HG03432 (cell line): ENCODE measurements at regions not wholly inside any gene's neighbourhood (a gene's known extent, or its start where the extent isn't known, plus 50 kb on each side); places are given as distances from the start of the nearest gene placed in this dataset.
A peak's percentile ranks its signal among the peaks of the same experiment; 100 is the strongest.
"Not testable (repeated sequence)": the region's sequence is repeated elsewhere in the genome, so short reads cannot be mapped to it uniquely, and the experiment has no call there.

ENCODE experiments used
- ATAC-seq: cut with Tn5 transposase; IDR thresholded peaks from one replicate; pipeline ENCODE4 v1.9.1; 2021; ENCODE audit warnings: mild to moderate bottlenecking, moderate library complexity; ENCODE audit not compliant: unreplicated experiment

DNA sequence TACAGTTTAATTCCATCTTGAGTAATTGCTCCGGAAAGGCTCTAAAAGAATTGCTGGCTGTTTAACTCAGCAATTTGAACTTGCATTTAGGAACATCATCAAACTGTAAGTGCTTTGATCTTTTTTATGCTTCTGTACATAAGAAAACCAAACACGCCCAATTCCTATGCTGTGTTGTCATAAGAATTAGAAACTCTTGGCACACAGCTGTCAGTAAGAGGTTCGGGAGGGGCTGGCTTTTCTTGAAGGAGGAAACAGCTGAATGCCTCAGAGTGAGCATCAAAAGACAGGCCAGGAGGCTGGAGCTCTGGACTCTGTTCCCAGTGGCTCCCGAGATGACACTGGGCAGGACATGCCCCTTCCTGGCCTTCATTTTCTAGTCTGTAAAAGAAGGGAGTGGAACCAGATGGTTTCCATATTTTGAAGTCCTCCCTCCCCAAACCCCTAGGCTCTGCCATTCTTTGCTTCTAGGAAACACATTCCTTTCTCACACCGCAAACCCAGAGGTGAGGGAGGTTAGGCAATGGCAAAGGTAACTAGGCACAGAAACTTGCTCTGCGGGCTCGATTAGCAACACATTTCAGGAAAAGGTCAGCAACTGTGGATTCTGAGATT is 73.7 kb upstream of the DLG1 start:
- ATAC-seq = no peak

DNA sequence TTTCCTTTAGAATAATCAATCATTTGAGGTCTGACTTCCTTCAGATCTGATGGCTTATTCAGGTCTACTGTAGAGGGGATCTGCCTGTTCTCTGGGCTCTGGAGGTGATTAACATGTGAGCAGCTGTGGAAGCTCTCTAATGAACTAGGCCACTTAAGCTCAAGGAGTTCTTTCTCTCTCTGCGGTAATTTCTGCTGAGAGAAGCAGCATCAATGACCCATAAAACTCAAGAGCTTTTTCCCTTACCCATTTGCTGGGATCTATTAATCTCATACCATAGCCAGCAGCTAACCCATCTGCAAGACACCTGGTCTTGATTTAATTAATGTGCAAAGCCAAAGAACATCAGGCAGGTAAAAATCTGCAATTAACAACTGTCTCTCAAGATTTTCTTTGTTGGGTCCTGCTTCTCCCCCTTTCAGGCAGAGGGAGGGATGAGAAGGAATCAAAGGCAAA is 73.2 kb upstream of the DLG1 start:
- no peak for ATAC-seq

DNA sequence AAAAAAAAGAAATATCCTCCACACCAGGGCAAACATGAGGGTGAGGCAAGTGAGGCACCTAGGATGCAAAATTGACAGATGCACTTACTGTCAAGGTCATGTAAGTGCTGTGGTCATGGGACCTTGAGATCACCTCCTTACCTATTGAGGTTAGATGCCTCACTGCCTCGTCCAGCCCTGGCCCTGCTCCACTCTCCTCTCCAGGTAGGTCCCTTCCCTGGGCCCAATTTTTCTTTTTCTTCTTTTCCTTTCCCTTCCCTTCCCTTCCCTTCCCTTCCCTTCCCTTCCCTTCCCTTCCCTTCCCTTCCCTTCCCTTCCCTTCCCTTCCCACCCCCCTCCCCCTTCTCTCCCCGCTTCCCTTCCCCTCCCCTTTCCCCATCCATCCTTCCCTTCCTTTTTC is 71.1 kb upstream of the DLG1 start:
- no peak for ATAC-seq

DNA sequence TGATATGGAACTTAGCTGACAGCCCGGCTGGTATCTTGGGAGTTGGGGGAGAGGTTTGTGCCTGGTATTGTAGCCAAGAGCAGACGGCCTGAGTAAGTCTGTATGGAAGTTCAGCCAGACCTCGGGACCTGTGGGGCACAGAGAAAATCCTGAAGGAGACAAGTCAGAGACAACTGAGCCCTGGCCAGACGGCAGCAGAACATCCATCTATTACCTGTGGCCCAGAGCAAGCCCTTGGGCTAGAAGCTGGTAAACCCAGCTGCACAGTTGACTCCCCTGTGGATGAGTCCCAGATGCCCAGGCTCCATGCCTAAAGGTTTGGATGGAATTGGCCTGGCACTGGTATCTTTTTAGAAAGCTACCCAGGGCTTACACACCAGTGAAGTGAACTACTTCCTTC is 70.4 kb upstream of the DLG1 start:
- no peak for ATAC-seq

DNA sequence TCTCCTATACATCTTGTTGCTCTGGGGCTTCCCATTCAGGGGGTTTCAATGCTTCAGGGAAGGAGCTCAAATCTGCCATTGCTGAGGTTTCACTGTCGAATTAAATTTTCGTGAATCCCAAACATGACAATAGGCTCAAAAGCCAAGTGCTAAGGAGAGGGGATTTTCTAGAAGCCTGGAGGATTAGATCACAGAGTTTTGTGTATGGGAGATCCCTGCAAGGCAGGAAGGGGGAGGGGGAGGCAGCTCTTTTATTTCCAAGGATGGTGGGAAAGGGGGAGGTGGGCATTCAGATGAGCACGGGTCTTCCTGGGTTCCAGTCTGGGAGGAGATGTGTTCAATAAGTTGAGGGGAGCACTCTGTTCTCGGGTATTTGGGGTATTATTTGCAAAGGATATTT is 69.9 kb upstream of the DLG1 start:
- no peak for ATAC-seq

DNA sequence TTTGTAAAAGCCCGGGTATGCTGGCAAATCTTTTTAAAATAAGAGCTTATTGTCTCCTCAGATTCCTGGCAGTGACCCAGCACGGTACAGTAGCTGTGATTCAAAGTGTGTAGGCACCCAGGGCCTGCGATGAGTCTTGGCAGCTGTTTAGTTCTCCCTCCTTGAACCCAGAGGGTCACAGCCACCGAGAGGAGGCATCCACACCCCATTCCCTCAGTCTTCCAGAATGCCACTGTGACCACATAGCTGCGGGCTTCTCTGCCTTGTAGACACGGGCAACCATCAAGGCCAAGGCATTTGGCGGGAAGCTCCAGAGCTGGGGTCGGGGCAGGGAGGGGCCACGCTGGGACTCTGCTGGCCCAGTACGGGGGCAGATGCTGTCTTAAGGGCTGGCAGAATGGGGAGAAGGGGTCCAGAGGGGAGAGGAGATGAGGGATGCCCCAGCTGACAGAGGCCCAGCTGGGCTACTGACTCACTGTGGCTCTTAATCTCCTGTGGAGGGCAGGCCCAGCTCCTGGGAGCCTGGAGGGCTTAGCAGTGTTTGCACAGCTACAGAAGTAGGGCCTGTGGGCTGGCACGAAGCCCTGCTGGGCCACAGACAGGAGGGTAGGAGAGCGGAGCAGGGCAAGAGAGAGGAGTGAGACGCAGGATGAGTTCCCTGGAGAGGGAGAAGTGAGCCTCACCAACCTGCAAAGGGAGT is 68.8 kb upstream of the DLG1 start:
- ATAC-seq = no peak

DNA sequence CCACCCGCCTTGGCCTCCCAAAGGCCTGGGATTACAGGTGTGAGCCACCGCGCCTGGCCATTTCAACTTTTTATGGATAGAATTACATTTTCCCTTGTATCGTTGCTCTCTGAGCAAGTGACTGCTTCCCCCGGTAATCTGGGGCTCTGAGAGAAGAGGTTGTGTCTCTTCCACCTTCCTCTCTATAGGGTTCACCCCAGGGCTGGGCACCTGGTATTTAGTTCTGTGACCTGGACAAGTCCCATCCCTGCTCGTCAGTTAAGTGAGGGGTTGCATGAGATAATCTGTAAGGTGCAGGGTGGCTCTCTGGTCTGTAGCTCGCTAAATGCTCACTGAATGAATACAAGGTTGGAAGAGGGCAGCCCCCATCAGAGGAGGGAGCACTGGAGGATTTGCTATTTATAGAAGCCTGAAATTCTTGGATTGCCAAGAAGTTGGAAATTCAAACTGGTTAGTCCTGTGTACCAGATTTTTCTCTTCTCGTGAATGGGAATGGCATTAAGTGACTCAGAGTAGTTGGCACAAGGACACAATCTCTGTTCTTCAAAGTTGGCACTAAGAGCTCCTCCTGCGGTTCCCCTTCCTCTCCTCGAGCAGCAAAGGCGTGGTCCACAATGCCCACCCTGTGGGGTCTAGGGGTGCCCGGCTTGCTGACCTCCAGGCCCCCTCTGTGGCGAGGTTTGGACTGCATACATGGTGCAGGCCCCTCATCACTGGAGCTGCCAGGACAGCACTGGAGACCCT is 68.1 kb upstream of the DLG1 start:
- ATAC-seq = no peak

DNA sequence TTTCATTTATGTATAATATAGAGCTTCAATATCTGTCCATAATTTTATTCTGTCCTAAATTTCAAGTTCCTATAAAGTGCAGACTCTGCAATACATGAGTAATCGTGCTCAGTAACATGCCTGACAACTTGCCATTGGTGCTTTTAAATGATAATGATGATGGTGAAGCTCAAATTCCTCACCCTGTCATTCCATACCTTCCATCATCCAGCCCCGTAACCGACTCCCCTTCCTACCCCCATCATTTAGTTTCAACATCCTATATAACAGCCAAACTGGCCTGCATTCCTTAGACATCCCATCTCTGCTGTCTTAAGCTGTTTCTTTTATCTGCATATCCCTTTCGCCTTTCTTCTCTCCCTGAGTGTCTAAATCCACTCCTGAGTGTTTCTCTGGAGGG is 67.2 kb upstream of the DLG1 start:
- no peak for ATAC-seq

DNA sequence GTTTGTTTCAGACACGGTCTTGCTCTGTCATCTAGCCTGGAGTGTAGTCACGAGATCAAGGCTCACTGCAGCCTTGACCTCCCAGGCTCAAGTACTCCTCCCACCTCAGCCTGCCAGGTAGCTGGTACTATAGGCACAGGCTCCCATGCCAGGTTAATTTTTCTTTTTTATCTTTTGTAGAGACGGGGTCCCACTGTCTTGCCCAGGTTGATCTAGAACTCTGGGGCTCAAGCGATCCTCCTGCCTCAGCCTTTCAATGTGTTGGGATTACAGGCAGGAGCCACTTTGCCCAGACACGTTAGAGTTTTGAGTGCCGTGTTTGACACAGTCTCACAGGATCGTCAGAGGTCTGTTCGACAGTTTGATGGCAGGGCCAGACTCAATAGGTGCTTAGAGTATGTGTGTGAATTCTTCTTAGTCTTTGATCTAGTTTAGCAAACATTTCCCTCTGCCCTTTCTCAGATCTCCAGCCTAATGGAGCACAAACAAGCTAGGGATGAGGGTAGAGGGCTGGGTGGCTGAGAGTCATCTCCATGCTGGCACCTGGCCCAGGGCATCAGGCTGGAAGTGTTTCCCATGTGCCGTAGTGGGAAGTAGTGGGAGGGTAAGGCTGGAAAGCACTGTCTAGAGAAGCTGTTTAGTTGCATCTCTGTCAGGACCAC is 66.1 kb upstream of the DLG1 start:
- no peak for ATAC-seq

DNA sequence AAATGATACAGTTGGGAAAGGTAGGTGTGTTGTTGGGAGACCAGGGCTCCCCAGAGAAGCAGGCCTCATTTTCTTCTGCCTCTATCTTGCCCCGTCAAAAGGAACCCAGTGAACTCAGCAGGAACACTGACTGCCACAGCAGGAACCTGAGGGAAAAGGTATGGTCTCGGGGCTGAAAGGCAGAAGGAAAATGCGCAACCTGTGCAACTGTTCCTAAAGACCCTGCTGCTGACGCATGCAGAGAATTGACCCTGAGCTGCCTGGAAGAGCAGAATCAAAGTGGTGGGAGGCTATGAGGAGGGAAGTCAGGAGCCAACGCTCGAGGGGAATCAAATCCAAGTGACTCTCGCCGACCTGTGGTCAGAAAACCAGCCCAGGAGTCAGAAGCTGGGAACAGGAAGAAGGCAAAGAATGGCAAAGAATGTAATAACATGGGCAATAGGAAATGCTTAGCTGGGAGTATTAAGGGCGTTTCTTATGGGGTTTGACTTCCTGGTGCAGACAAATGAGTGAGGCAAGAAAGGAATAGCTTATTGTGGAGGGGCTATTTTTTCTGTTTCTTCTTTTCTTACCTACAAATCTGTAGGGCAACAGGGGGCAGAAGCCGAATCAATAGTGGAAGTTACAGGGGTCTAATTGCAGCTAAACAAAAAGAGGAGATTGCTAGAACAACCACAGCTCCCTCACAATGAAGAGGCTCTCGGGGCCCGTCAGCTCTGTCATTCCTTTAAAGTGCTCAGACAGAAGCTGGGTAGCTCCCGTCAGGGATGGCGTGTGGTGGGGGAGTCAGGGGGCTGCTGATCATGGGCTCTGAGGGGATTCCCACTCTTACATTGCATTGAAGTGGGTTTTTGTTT is 65.4 kb upstream of the DLG1 start:
- no peak for ATAC-seq

DNA sequence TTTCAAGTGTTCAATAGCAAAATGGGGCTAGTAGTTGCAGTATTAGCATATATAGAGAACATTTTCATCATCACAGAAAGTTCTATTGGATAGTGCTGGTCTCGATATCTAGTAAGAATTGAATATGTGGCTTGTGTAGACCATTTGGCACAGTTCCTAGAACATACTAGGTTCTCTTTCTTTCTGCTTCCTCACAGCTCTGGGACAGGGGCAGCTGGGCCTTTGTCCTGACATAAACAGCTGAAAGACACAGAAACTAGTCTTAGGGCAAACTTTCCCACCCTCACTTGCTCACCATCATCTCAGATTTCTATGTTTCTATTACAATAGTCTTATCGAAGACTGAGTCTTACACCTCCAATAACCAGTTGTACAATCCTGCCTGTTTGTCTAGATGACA is 63.7 kb upstream of the DLG1 start:
- no peak for ATAC-seq

DNA sequence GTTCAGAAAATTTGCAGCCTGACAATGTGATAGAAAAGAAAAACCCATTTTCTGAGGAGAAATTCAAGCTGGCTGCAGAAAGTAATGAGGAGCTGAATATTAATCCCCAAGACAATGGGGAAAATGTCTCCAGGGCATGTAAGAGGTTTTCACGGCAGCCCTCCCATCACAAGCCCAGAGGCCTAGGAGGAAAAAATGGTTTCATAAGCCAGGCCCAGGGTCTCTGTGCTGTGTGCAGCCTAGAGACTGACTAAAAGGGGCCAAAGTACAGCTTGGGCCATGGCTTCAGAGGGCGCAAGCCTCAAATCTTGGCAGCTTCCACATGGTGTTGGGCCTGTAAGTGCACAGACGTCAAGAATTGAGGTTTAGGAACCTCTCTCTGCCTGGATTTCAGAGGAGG is 61.7 kb upstream of the DLG1 start:
- ATAC-seq = not testable (repeated sequence)

DNA sequence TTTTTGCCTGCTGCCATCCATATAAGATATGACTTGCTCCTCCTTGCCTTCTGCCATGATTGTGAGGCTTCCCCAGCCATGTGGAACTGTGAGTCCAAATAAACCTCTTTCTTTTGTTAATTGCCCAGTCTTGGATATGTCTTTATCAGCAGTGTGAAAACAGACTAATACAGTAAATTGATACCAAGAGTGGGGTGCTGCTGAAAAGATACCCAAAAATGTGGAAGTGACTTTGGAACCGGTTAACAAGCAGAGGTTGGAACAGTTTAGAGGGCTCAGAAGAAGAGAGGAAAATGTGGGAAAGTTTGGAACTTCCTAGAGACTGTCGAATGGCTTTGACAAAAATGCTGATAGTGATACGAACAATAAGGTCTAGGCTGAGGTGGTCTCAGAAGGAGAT is 61.1 kb upstream of the DLG1 start:
- not testable (repeated sequence) for ATAC-seq

DNA sequence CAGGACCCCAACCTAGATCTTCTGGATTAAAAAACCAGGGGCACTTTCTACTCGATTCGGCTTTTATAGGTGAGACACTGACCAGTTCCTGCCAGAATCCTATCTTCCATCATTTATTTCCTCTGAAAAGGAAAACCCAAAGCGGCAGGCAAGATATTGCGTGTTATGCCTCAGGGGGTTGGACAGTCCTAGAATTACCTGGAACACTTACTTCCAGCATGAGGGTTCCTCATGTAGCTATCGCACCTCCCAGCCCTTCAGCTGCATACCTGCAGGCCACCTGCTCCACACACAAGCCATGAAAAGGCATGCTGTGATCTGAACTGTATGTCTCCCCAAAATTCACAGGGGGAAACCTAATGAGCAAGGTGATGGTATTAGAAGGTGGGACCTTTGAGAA is 58.3 kb upstream of the DLG1 start:
- no peak for ATAC-seq

DNA sequence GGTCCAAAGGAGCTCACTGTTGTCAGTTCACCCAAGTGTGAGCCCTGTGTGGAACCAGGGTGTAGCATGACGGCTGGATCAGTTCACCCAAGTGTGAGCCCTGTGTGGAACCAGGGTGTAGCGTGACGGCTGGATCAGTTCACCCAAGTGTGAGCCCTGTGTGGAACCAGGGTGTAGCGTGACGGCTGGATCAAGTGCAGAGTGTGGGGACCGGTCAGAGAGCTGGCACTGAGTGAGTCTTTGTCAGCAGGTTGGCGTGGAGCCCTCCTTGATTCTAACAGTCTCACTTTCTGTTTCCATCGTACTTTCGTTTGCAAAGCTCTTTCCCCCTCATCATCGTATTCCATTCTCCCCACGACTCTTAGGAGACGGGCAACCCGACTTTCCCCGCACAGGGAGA is 57.9 kb upstream of the DLG1 start:
- no peak for ATAC-seq

DNA sequence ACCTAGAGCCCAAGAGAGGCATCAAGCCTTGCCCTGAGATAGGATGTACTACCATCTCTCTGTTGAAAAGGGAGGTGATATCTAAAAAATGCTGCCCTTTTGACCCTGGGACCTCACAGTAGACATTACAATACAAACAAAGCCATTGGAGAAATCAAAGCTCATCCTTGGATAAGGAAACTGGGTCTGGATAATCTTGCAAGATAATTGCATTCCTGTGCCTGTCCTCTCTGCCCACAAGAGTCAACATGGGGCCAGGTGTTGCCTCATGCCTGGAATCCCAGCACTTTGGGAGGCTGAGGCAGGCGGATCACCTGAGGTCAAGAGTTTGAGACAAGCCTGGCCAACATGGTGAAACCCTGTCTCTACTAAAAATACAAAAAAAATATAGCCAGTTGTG is 57.3 kb upstream of the DLG1 start:
- ATAC-seq = no peak

DNA sequence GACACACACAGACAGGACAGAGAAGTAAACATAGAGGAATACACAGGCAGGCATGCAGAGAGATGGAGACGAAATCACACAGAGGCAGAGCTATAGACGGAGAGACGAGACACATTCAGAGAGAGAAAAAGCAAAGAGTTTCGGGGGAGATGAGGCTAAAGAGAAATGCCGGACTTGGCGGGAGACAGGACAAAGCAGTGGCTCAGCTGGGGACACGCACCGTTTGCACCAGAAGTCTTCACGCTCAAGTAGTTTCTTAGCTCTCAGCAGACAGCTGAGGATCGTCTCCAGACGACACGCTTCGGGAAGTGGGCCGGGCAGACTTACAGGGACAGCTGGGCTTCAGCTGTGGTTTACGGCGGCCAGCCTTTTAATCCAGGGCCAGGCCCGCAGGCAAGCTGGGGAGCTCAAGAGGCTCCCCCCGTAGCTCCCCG is 56.2 kb upstream of the DLG1 start:
- peak; percentile 71 for ATAC-seq

DNA sequence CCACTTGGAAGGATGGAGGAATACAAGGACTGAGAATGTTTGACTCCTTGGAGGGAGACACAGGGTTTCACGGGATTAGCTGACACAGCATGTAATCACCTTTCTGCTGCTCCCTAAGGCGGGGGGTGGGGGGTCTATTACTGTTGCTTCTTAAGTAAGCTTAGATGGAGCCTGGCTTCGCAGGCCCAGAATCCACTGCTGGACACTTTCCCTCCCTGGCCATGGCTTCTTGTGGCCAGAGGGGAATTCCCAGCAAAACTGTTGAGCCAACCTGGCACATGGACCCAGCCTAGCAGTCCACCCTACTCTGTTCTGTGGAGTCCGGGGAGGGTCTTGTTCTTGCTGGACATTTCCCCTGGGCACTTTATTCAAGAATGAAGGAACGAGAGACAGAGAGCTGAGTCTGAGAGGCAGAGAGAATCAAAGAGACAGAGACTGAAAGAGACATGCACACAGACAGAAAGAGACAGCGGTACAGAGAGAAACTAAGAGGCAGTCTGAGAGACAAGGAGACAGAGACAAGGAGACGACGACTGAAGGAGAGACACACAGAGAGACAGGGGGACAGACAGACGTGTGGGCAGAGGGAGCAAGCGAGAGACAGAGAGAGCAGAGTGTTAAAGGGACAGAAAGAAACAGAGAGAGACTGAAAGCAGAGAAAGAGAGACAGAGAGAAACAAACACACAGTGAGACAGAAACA is 55.6 kb upstream of the DLG1 start:
- ATAC-seq = no peak

DNA sequence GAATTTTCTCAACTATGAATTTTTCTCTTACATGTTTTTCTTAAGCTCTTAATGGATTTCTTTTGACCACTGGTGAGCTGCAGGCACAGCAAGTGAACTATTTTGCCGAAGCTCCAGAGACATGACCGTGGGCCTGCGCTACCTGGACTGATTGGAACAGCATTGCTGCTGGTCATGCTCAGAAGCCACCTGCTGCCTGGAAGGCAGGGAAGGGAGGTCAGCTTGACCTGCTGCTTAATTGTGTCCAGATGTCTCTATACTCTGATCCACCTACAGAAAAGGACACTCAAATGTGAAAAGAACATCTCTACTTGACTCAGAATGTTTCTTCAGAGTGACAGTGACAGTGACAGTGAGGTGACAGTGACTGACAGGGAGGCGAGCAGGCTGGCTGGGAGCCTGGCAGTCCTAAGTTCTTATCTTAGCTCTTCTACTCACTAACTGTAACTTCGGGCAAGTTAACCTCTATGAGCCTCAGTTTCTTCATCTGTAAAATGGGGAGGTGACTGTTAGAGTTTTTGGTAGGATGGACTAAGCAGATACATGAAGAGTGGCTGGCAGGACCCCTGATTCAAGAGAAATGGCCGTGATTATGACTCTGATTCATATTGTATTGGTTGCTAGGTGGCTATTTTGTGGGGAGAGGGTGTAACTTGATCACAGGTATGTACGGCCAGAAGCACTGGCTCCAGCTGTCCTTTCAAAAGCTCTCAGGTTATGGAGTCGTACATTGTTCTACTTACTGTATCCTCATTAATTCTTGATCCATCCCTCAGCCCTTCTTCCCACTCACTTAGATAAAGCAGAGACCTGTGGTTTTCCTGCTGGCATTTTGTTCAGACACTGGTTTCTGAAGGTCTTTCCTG is 54.8 kb upstream of the DLG1 start:
- no peak for ATAC-seq
